ENCODE measurements at regions not wholly inside any gene's neighbourhood (a gene's known extent, or its start where the extent isn't known, plus 50 kb on each side); places are given as distances from the start of the nearest gene placed in this dataset.

GRCh38 chr9:29656641-29657406, 2083.5 kb upstream of the C9orf72 start:
- Mint-ChIP-seq H3K36me3 (ENCODE audit: low read depth) (no peaks in the 10 kb centered on the region), H3K4me1 (peaks cover 14% of the 10 kb centered on the region), H3K27me3 (ENCODE audit: low read depth) (no peaks in the 10 kb centered on the region), H3K4me3 (no peak overlapping the region), H3K9me3 (no peaks in the 10 kb centered on the region), H3K27ac (no peak overlapping the region)
- no peak for TF ChIP-seq CTCF (IDR thresholded peaks at IDR 0.05; ENCODE audit: unreplicated experiment in 3 of 3)

DNA sequence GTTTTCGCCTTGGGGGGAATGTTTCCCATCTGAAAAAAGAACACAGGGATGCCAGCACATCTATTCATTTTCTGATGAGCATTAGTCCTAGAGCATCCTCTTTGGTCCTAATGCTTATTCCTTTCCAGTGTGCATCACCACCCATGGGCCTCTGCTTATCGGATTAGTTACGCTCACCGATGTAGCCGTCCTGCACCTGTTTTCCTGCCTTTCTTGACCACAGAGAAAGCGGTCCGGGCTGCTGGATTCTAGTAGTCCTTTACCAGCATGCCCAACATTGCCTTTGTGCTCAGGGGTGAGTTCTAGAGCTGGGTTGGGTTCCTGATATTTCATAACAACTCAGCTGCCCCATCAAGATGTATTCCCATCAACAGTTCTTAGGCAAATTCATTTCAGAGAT, 2084.5 kb upstream of the C9orf72 start:
- no peaks in the 10 kb centered on the region for H3K36me3 Mint-ChIP-seq (ENCODE audit: low read depth)
- H3K27ac Mint-ChIP-seq = no peak overlapping the region
- H3K4me1 Mint-ChIP-seq = peaks cover 14% of the 10 kb centered on the region
- H3K4me3 Mint-ChIP-seq = no peak overlapping the region
- H3K9me3 Mint-ChIP-seq = no peaks in the 10 kb centered on the region
- no peak for TF ChIP-seq CTCF (IDR thresholded peaks at IDR 0.05; ENCODE audit: unreplicated experiment in 3 of 3)
- H3K27me3 Mint-ChIP-seq (ENCODE audit: low read depth) = no peaks in the 10 kb centered on the region

DNA sequence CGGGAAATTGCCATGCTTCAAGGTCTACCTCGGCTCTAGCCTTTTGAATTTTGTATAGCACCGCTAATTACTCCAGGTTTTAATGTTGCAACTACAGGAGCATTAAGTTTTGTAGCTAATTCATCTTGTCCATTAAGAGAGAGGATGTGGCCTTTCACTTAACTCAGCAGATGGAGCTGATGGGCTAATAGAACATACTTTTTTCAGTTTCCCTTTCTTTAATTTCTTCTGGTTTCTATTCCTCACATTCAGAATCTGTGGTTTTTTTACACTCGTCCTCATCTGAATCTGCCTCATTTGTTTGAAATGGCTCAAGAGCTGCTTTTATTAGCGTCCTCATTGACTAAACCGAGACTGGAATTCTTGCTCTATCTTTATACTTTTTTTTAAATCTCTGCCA, 2085.7 kb upstream of the C9orf72 start:
- peaks cover 14% of the 10 kb centered on the region for H3K4me1 Mint-ChIP-seq
- no peaks in the 10 kb centered on the region for H3K36me3 Mint-ChIP-seq (ENCODE audit: low read depth)
- no peaks in the 10 kb centered on the region for H3K9me3 Mint-ChIP-seq
- no peaks in the 10 kb centered on the region for H3K27me3 Mint-ChIP-seq (ENCODE audit: low read depth)
- H3K4me3 Mint-ChIP-seq = no peak overlapping the region
- H3K27ac Mint-ChIP-seq = peak overlapping the region in 2 of 3 experiments; percentile 16 to 57
- TF ChIP-seq CTCF (IDR thresholded peaks at IDR 0.05; ENCODE audit: unreplicated experiment in 3 of 3) = no peak

GRCh38 chr9:29659736-29660135, 2086.5 kb upstream of the C9orf72 start:
- H3K4me1 Mint-ChIP-seq = peaks cover 14% of the 10 kb centered on the region
- peak overlapping the region in 2 of 3 experiments; percentile 16 to 57 for H3K27ac Mint-ChIP-seq
- no peaks in the 10 kb centered on the region for H3K27me3 Mint-ChIP-seq (ENCODE audit: low read depth)
- no peaks in the 10 kb centered on the region for H3K36me3 Mint-ChIP-seq (ENCODE audit: low read depth)
- H3K4me3 Mint-ChIP-seq = peak overlapping the region in 1 of 3 experiments; percentile 14
- H3K9me3 Mint-ChIP-seq = no peaks in the 10 kb centered on the region
- TF ChIP-seq CTCF (IDR thresholded peaks at IDR 0.05; ENCODE audit: unreplicated experiment in 3 of 3) = no peak

DNA sequence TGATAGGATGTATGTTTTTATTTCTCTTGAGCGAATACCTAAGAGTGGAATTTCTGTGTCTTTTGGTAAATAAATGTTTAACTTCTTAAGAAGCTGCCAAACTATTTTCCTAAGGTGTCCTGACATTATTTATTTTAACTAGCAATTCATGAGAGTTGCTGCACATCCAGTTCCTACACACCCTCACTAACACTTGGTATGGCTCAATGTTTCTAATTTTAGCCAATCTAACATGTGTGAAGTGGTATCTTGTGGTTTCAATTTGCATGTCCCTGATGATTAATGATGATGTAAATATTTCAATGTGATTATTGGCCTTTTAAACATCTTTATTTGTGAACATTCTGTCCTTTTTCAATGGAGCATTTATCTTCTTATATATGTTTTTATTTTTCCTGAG, 2095.5 kb upstream of the C9orf72 start:
- Mint-ChIP-seq H3K4me1 (peaks cover 6% of the 10 kb centered on the region), H3K4me3 (no peak overlapping the region)

More for the DNA sequence above, 2095.5 kb upstream of the C9orf72 start:
- Mint-ChIP-seq H3K9me3 (peaks cover 3% of the 10 kb centered on the region), H3K27me3 (ENCODE audit: low read depth) (no peaks in the 10 kb centered on the region), H3K27ac (no peak overlapping the region), H3K36me3 (ENCODE audit: low read depth) (no peaks in the 10 kb centered on the region)
- no peak for TF ChIP-seq CTCF (IDR thresholded peaks at IDR 0.05; ENCODE audit: unreplicated experiment in 3 of 3)
